HEK293 (cell line): ENCODE measurements at regions not wholly inside any gene's neighbourhood (a gene's known extent, or its start where the extent isn't known, plus 50 kb on each side); places are given as distances from the start of the nearest gene placed in this dataset.

Experiments
- CTCF ChIP-seq: fragments of 450-650 bp; formaldehyde crosslinking; IDR thresholded peaks from 2 replicates; pipeline ENCODE4 v1.5.1; 2016; ENCODE audit warnings: missing biosample characterization, missing genetic modification characterization
- KLF16 ChIP-seq: fragments of 450-650 bp; formaldehyde crosslinking; IDR thresholded peaks from 2 replicates; pipeline ENCODE4 v1.5.1; 2017; ENCODE audit warnings: missing biosample characterization, missing genetic modification characterization
- ZFP41 ChIP-seq: fragments of 450-650 bp; formaldehyde crosslinking; IDR thresholded peaks from 2 replicates; pipeline ENCODE4 v1.5.1; 2016; ENCODE audit warnings: missing biosample characterization, missing genetic modification characterization, borderline replicate concordance
- ZNF146 ChIP-seq: fragments of 450-650 bp; formaldehyde crosslinking; IDR thresholded peaks from 2 replicates; pipeline ENCODE4 v1.5.1; 2016; ENCODE audit warnings: missing biosample characterization, missing genetic modification characterization
- ZNF248 ChIP-seq: fragments of 450-650 bp; formaldehyde crosslinking; IDR thresholded peaks from 2 replicates; pipeline ENCODE4 v1.5.1; 2017; ENCODE audit warnings: missing biosample characterization, missing genetic modification characterization
- TF ChIP-seq, protein P1 (sequence below): fragments of 450-650 bp; formaldehyde crosslinking; IDR thresholded peaks from 2 replicates; pipeline ENCODE4 v1.5.1; 2016; ENCODE audit warnings: missing biosample characterization, missing genetic modification characterization
- TF ChIP-seq, protein P2 (sequence below): fragments of 450-650 bp; formaldehyde crosslinking; IDR thresholded peaks from 2 replicates; pipeline ENCODE4 v1.5.1; 2016; ENCODE audit warnings: missing biosample characterization, missing genetic modification characterization

DNA sequence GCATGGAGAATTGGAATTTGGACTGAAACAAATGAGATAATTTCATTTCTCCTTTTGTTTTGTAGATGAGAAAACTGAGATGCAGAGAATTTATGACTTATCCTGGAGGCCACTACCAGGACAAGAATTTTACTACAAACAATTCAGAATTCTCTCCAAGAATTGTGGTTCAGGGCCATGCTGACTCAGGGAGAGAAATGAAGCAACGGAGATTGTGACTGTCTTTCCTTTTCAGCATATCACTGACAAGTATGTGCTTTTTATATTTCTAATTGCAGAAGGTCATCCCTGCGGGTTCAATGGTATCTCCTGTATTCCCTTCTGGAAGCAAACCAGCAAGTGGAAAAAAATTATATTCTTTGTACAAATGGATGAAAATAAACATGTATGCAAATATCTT lies 170.8 kb upstream of the MITF start:
- TF ChIP-seq CTCF (tag by site-specific recombination) = no peak
- TF ChIP-seq, protein P1, sequence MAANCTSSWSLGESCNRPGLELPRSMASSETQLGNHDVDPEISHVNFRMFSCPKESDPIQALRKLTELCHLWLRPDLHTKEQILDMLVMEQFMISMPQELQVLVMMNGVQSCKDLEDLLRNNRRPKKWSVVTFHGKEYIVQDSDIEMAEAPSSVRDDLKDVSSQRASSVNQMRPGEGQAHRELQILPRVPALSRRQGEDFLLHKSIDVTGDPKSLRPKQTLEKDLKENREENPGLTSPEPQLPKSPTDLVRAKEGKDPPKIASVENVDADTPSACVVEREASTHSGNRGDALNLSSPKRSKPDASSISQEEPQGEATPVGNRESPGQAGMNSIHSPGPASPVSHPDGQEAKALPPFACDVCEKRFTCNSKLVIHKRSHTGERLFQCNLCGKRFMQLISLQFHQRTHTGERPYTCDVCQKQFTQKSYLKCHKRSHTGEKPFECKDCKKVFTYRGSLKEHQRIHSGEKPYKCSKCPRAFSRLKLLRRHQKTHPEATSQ (tag by site-specific recombination) = no peak
- no peak for TF ChIP-seq KLF16 (tag by site-specific recombination)
- no peak for TF ChIP-seq ZNF248 (tag by site-specific recombination)
- no peak for TF ChIP-seq ZNF146 (tag by site-specific recombination)
- TF ChIP-seq ZFP41 (tag by site-specific recombination) = no peak
- TF ChIP-seq, protein P2, sequence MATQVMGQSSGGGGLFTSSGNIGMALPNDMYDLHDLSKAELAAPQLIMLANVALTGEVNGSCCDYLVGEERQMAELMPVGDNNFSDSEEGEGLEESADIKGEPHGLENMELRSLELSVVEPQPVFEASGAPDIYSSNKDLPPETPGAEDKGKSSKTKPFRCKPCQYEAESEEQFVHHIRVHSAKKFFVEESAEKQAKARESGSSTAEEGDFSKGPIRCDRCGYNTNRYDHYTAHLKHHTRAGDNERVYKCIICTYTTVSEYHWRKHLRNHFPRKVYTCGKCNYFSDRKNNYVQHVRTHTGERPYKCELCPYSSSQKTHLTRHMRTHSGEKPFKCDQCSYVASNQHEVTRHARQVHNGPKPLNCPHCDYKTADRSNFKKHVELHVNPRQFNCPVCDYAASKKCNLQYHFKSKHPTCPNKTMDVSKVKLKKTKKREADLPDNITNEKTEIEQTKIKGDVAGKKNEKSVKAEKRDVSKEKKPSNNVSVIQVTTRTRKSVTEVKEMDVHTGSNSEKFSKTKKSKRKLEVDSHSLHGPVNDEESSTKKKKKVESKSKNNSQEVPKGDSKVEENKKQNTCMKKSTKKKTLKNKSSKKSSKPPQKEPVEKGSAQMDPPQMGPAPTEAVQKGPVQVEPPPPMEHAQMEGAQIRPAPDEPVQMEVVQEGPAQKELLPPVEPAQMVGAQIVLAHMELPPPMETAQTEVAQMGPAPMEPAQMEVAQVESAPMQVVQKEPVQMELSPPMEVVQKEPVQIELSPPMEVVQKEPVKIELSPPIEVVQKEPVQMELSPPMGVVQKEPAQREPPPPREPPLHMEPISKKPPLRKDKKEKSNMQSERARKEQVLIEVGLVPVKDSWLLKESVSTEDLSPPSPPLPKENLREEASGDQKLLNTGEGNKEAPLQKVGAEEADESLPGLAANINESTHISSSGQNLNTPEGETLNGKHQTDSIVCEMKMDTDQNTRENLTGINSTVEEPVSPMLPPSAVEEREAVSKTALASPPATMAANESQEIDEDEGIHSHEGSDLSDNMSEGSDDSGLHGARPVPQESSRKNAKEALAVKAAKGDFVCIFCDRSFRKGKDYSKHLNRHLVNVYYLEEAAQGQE (tag by site-specific recombination) = no peak
